ENCODE measurements at regions not wholly inside any gene's neighbourhood (a gene's known extent, or its start where the extent isn't known, plus 50 kb on each side); places are given as distances from the start of the nearest gene placed in this dataset.

GRCh38 chr2:136242687-136243277 lies 124.8 kb upstream of the CXCR4 start:
- Mint-ChIP-seq H3K9me3 (no peaks in the 10 kb centered on the region), H3K36me3 (ENCODE audit: low read depth) (no peaks in the 10 kb centered on the region), H3K4me1 (peaks cover 35% of the 10 kb centered on the region), H3K27me3 (ENCODE audit: insufficient read depth) (no peaks in the 10 kb centered on the region), H3K27ac (no peak overlapping the region), H3K4me3 (no peak overlapping the region)
- Histone ChIP-seq H3K27ac (ENCODE audit: low read depth, low read length) (no peak overlapping the region), H3K9ac (ENCODE audit: extremely low read depth, low read length, poor library complexity, severe bottlenecking) (no peak overlapping the region), H3K27me3 (ENCODE audit: control insufficient read depth, insufficient read depth, low read length, poor library complexity, severe bottlenecking) (no peaks in the 10 kb centered on the region), H3K4me1 (ENCODE audit: control insufficient read depth, insufficient read depth, low read length) (peaks cover 18% of the 10 kb centered on the region), H3K36me3 (ENCODE audit: control insufficient read depth, insufficient read depth, low read length) (no peaks in the 10 kb centered on the region), H3K4me3 (ENCODE audit: low read length) (no peak overlapping the region), H3K9me3 (ENCODE audit: control insufficient read depth, low read length) (no peaks in the 10 kb centered on the region)
- TF ChIP-seq CTCF (conservative IDR thresholded peaks at IDR 0.05) = no peak
- 84 to 89% methylated on average over 7 to 9 of the region's 10 CpGs for WGBS, 2 experiments (ENCODE audit: insufficient coverage in 1 of 2, insufficient read length in 1 of 2)
- DNase-seq = no peak

GRCh38 chr2:136242100-136242499 lies 124.2 kb upstream of the CXCR4 start:
- peaks cover 35% of the 10 kb centered on the region for H3K4me1 Mint-ChIP-seq
- DNase-seq = no peak

GRCh38 chr2:136239079-136239685 lies 121.2 kb upstream of the CXCR4 start:
- Mint-ChIP-seq H3K4me1 (peaks cover 23% of the 10 kb centered on the region), H3K36me3 (ENCODE audit: low read depth) (no peaks in the 10 kb centered on the region), H3K9me3 (no peaks in the 10 kb centered on the region), H3K27ac (no peak overlapping the region), H3K27me3 (ENCODE audit: insufficient read depth) (no peaks in the 10 kb centered on the region), H3K4me3 (no peak overlapping the region)
- H3K9ac ChIP-seq (ENCODE audit: extremely low read depth, low read length, poor library complexity, severe bottlenecking) = no peak overlapping the region
- no peaks in the 10 kb centered on the region for H3K9me3 ChIP-seq (ENCODE audit: control insufficient read depth, low read length)
- no peaks in the 10 kb centered on the region for H3K36me3 ChIP-seq (ENCODE audit: control insufficient read depth, insufficient read depth, low read length)
- no peak overlapping the region for H3K4me3 ChIP-seq (ENCODE audit: low read length)
- no peak for TF ChIP-seq CTCF (conservative IDR thresholded peaks at IDR 0.05)
- H3K4me1 ChIP-seq (ENCODE audit: control insufficient read depth, insufficient read depth, low read length) = peaks cover 4% of the 10 kb centered on the region
- H3K27ac ChIP-seq (ENCODE audit: low read depth, low read length) = no peak overlapping the region
- DNase-seq = no peak
- no peaks in the 10 kb centered on the region for H3K27me3 ChIP-seq (ENCODE audit: control insufficient read depth, insufficient read depth, low read length, poor library complexity, severe bottlenecking)
- 50 to 62% methylated on average over 2 to 3 of the region's 3 CpGs for WGBS, 2 experiments (ENCODE audit: insufficient coverage in 1 of 2, insufficient read length in 1 of 2)

More at GRCh38 chr2:136242100-136242499, 124.2 kb upstream of the CXCR4 start:
- 92 to 93% methylated on average over 2 to 4 of the region's 4 CpGs for WGBS, 2 experiments (ENCODE audit: insufficient coverage in 1 of 2, insufficient read length in 1 of 2)
- TF ChIP-seq CTCF (conservative IDR thresholded peaks at IDR 0.05) = no peak
- no peak overlapping the region for H3K4me3 Mint-ChIP-seq
- no peak overlapping the region for H3K4me3 ChIP-seq (ENCODE audit: low read length)
- no peaks in the 10 kb centered on the region for H3K9me3 ChIP-seq (ENCODE audit: control insufficient read depth, low read length)
- no peaks in the 10 kb centered on the region for H3K36me3 Mint-ChIP-seq (ENCODE audit: low read depth)
- H3K36me3 ChIP-seq (ENCODE audit: control insufficient read depth, insufficient read depth, low read length) = no peaks in the 10 kb centered on the region
- H3K27ac ChIP-seq (ENCODE audit: low read depth, low read length) = no peak overlapping the region
- no peaks in the 10 kb centered on the region for H3K27me3 Mint-ChIP-seq (ENCODE audit: insufficient read depth)
- no peaks in the 10 kb centered on the region for H3K9me3 Mint-ChIP-seq
- H3K27me3 ChIP-seq (ENCODE audit: control insufficient read depth, insufficient read depth, low read length, poor library complexity, severe bottlenecking) = no peaks in the 10 kb centered on the region
- H3K9ac ChIP-seq (ENCODE audit: extremely low read depth, low read length, poor library complexity, severe bottlenecking) = no peak overlapping the region
- H3K4me1 ChIP-seq (ENCODE audit: control insufficient read depth, insufficient read depth, low read length) = peaks cover 18% of the 10 kb centered on the region
- H3K27ac Mint-ChIP-seq = no peak overlapping the region
